OCI-LY1 (cell line): ENCODE measurements at regions not wholly inside any gene's neighbourhood (a gene's known extent, or its start where the extent isn't known, plus 50 kb on each side); places are given as distances from the start of the nearest gene placed in this dataset.

Experiments
- H2AFZ ChIP-seq: fragments of 200-600 bp; sonication (generic), shearing (Covaris generic); 2 replicates; pipeline ENCODE4 v1.6.0; 2014; ENCODE audit warnings: antibody characterized with exemption, mild to moderate bottlenecking, low read length
- H3F3A ChIP-seq: fragments of 200-600 bp; sonication (generic), shearing (Covaris generic); 2 replicates; pipeline ENCODE4 v1.6.0; 2014; ENCODE audit warnings: mild to moderate bottlenecking, antibody characterized with exemption, low read length, moderate library complexity; ENCODE audit not compliant: insufficient read depth
- H3K27ac ChIP-seq: fragments of 200-600 bp; sonication (generic); 2 replicates; pipeline ENCODE4 v1.5.1; 2014; ENCODE audit warnings: low read length, mixed run types, mild to moderate bottlenecking, low read depth; ENCODE audit not compliant: poor library complexity, severe bottlenecking
- H3K27me3 ChIP-seq: fragments of 200-600 bp; sonication (generic); 2 replicates; pipeline ENCODE4 v1.6.0; 2014; ENCODE audit warnings: antibody characterized with exemption, mild to moderate bottlenecking, low read length, moderate library complexity; ENCODE audit not compliant: insufficient read depth
- H3K36me3 ChIP-seq: fragments of 200-600 bp; sonication (generic); 2 replicates; pipeline ENCODE4 v1.6.1; 2014; ENCODE audit warnings: mild to moderate bottlenecking, antibody characterized with exemption, low read length, moderate library complexity, mixed read lengths; ENCODE audit not compliant: insufficient read depth
- H3K4me1 ChIP-seq: fragments of 200-600 bp; sonication (generic); 2 replicates; pipeline ENCODE4 v1.5.1; 2014; ENCODE audit warnings: mild to moderate bottlenecking, low read length, moderate library complexity; ENCODE audit not compliant: insufficient read depth, severe bottlenecking
- H3K4me2 ChIP-seq: fragments of 200-600 bp; sonication (generic), shearing (Covaris generic); 2 replicates; pipeline ENCODE4 v1.6.1; 2014; ENCODE audit warnings: low read length
- H3K4me3 ChIP-seq: fragments of 200-600 bp; sonication (generic); 2 replicates; pipeline ENCODE4 v1.5.1; 2014; ENCODE audit warnings: low read length, low read depth, mild to moderate bottlenecking, mixed read lengths; ENCODE audit not compliant: poor library complexity, severe bottlenecking
- H3K79me2 ChIP-seq: fragments of 200-600 bp; shearing (Covaris generic); 2 replicates; pipeline ENCODE4 v1.6.1; 2016; ENCODE audit warnings: mixed run types, low read length, mixed read lengths; ENCODE audit not compliant: insufficient read depth
- H3K9ac ChIP-seq: fragments of 200-600 bp; sonication (generic), shearing (Covaris generic); 2 replicates; pipeline ENCODE4 v1.6.1; 2014; ENCODE audit warnings: mild to moderate bottlenecking, low read length, mixed read lengths
- H3K9me2 ChIP-seq: fragments of 200-600 bp; sonication (generic), shearing (Covaris generic); 2 replicates; pipeline ENCODE4 v1.6.1; 2014; ENCODE audit warnings: low read depth, mild to moderate bottlenecking, low read length, mixed read lengths
- H3K9me3 ChIP-seq: fragments of 200-600 bp; shearing (Covaris generic); 2 replicates; pipeline ENCODE4 v1.6.1; 2014; ENCODE audit warnings: low read length, mixed read lengths
- H4K20me1 ChIP-seq: fragments of 200-600 bp; sonication (generic), shearing (Covaris generic); 2 replicates; pipeline ENCODE4 v1.6.0; 2016; ENCODE audit warnings: mild to moderate bottlenecking, low read length; ENCODE audit not compliant: insufficient read depth
- CTCF ChIP-seq: fragments of 200-600 bp; sonication (generic), shearing (Covaris generic); IDR thresholded peaks from 2 replicates; pipeline ENCODE4 v1.5.1; 2017; ENCODE audit warnings: mild to moderate bottlenecking, antibody characterized with exemption, low read length, moderate library complexity, mixed read lengths
- EZH2 ChIP-seq: fragments of 200-600 bp; sonication (generic), shearing (Covaris generic); IDR thresholded peaks from 2 replicates; pipeline ENCODE4 v1.8.0; 2017; ENCODE audit warnings: borderline replicate concordance, mixed run types, mild to moderate bottlenecking, antibody characterized with exemption, low read length, moderate library complexity, mixed read lengths

- H3K27me3 ChIP-seq: no peaks in the 10 kb centered on the region; the same call in 1 of the 2 replicates
- no peak overlapping the region for H3K4me2 ChIP-seq
- no peak overlapping the region for H2AFZ ChIP-seq
- H3K27ac ChIP-seq: no peak overlapping the region
- no peak overlapping the region for H3K4me3 ChIP-seq
- H3K9ac ChIP-seq: no peak overlapping the region
- no peaks in the 10 kb centered on the region for H4K20me1 ChIP-seq
- no peaks in the 10 kb centered on the region for H3K79me2 ChIP-seq
- no peaks in the 10 kb centered on the region for H3K4me1 ChIP-seq
- no peaks in the 10 kb centered on the region for H3K9me3 ChIP-seq
- no peak for TF ChIP-seq EZH2
- TF ChIP-seq CTCF: no peak
- no peaks in the 10 kb centered on the region for H3K9me2 ChIP-seq
- H3K36me3 ChIP-seq: no peaks in the 10 kb centered on the region
- H3F3A ChIP-seq: no peaks in the 10 kb centered on the region
Observed at GRCh38 chr1:25062621-25063255, 132.7 kb upstream of the RUNX3 start.

- Histone ChIP-seq H3K4me2 (no peak overlapping the region), H3K9me2 (no peaks in the 10 kb centered on the region), H3F3A (no peaks in the 10 kb centered on the region), H3K9ac (no peak overlapping the region), H4K20me1 (no peaks in the 10 kb centered on the region), H3K79me2 (no peaks in the 10 kb centered on the region), H3K4me1 (no peaks in the 10 kb centered on the region), H3K4me3 (no peak overlapping the region), H3K27me3 (no peaks in the 10 kb centered on the region; the same call in 1 of the 2 replicates), H3K36me3 (no peaks in the 10 kb centered on the region), H3K27ac (no peak overlapping the region), H3K9me3 (no peaks in the 10 kb centered on the region), H2AFZ (no peak overlapping the region)
- TF ChIP-seq EZH2 (no peak), CTCF (no peak)
Observed at GRCh38 chr1:25061261-25061995, 131.4 kb upstream of the RUNX3 start.

GRCh38 chr1:25057188-25057587, 127.1 kb upstream of the RUNX3 start:
- Histone ChIP-seq H3K4me2 (no peak overlapping the region), H3F3A (no peaks in the 10 kb centered on the region), H3K36me3 (no peaks in the 10 kb centered on the region), H3K4me3 (no peak overlapping the region), H2AFZ (no peak overlapping the region), H3K27ac (no peak overlapping the region), H4K20me1 (no peaks in the 10 kb centered on the region), H3K9me2 (no peaks in the 10 kb centered on the region), H3K9ac (no peak overlapping the region), H3K9me3 (no peaks in the 10 kb centered on the region), H3K79me2 (no peaks in the 10 kb centered on the region), H3K4me1 (no peaks in the 10 kb centered on the region), H3K27me3 (peaks cover 3% of the 10 kb centered on the region; the same call in 1 of the 2 replicates)
- TF ChIP-seq EZH2 (no peak), CTCF (no peak)
